Transverse colon (tissue), 4 donors: ENCODE measurements at regions not wholly inside any gene's neighbourhood (a gene's known extent, or its start where the extent isn't known, plus 50 kb on each side); places are given as distances from the start of the nearest gene placed in this dataset.

Experiments used
- CTCF ChIP-seq, 5 experiments: fragments of 200-600 bp in 3 of 5; fragments of 450-650 bp in 2 of 5; sonication (generic) in 3 of 5; IDR thresholded peaks; 1 replicate in 2 of 5; 2 replicates in 3 of 5; pipeline ENCODE4 v1.5.1; 2016 to 2017; ENCODE audit warnings: antibody characterized with exemption in 5 of 5, inconsistent platforms in 3 of 5, mild to moderate bottlenecking in 2 of 5, moderate library complexity in 1 of 5
- POLR2A ChIP-seq: fragments of 450-650 bp; IDR thresholded peaks from one replicate; pipeline ENCODE4 v1.6.1; 2016; ENCODE audit warnings: antibody characterized with exemption, mild to moderate bottlenecking, moderate library complexity
- POLR2AphosphoS5 ChIP-seq, 3 donors: sonication (generic); formaldehyde crosslinking; IDR thresholded peaks; one replicate each; pipeline ENCODE4 v1.6.1; 2016; ENCODE audit warnings: antibody characterized with exemption in 3 of 3

GRCh38 chr12:58487255-58487654 lies 433.0 kb downstream of the LRIG3 start:
- TF ChIP-seq CTCF (IDR thresholded peaks at IDR 0.05) (no peak), POLR2A (no peak), POLR2AphosphoS5 (IDR thresholded peaks at IDR 0.05) (no peak)
